NCI-H2227 (cell line): ENCODE measurements at regions not wholly inside any gene's neighbourhood (a gene's known extent, or its start where the extent isn't known, plus 50 kb on each side); places are given as distances from the start of the nearest gene placed in this dataset.
A peak's percentile ranks its signal among the peaks of the same experiment; 100 is the strongest.

Experiments
- DNase-seq: peaks from one replicate; lab custom pipeline; 2025; ENCODE audit not compliant: unreplicated experiment; lab: John Stamatoyannopoulos, UW

DNA sequence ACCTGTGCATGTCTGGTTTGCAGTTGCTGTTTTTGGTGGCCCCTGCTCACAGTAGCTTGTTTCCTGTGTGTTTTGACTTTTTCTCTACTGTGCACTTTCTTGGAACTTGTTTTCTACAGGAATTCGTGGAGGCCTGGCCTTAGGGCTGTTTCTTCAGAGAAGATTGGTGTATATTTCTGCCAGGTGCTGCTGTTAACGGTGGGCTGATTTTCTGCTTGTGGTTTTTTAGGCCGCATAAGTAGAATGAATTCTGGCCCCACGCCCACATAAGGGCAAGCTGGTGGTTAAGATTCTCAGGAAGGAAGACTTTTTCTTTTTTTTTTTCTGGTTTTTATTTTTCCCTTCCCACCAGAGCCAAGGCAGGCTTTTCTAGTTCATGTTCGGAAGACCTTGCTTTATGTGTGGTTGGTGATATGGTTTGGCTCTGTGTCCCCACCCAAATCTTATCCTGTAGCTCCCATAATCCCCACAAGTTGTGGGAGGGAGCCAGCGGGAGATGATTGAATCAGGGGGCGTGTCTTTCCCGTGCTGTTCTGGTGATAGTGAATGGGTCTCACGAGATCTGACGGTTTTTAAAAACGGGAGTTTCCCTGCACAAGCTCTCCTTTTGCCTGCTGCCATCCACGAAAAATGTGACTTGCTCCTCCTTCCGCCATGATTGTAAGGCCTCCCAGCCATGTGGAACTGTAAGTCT, 71.5 kb upstream of the DISP3 start:
- DNase-seq, result no peak

DNA sequence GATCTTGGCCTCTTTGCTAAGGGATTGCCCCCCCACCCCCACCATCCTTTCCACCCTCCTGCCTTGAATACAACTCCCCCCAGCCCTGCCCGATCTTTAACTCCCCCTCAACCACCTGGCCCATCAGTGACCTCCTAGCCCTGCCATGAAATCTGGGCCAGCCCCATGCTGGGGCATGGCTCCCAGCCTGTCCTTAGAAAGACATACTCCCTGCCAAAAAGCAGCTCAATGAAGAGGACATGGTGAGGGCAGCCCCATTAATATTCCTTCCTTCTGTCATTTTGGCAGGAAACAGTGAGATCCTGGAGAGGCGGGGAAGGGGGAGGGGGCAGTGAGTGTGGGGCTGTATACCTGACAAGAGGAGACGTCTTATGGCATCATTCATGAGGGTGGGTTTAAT, 66.8 kb upstream of the DISP3 start:
- DNase-seq, result no peak

DNA sequence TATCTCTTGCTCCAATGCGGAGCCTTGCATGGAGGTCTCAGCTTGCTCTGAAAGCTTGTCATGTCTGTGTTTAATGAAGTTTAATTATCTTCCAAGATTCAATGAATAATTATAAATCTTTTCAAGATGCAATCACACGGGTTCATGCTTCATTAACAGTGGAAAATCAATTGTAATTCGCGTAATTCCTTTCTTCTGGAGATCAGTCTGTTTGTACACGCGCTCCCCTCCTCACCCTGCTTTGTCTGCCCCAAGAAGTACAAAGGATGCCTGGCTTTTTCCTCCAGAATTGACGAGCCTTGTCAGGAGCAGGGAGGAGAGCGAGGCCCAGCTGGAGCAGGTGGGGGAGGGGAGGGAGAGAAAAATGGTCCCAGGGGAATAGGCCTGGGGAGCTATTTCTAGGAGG, 65.0 kb upstream of the DISP3 start:
- DNase-seq, result peak; percentile 73

DNA sequence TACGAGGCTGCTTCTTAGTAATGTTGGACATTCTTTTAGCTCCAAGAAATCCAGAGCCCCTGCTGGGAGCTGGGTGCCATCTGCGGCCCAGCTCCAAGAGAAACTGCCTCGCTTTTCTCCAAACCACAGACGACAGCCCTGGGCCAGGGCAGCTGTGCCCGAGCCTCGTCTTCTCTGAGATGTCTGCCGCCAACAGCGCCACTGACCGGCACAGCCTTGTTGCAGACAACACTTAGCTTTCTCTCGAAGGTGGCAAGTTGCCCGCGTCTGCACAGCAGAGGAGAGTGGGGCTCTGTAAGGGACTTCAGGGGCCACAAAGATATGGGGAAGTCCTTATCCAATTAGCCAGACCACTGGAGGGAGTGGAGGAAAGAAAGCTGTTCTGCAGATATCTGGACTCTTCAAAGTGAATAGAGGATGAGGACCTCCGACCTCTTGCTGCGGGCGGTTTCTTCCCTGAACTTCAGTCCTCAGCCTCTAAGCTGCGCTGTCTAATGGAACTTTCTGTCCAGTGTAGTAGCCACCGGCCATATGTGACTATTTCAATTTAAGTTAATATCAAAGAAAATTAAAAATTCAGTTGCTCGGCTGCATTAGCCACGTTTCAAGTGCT, 63.9 kb upstream of the DISP3 start:
- no peak for DNase-seq

DNA sequence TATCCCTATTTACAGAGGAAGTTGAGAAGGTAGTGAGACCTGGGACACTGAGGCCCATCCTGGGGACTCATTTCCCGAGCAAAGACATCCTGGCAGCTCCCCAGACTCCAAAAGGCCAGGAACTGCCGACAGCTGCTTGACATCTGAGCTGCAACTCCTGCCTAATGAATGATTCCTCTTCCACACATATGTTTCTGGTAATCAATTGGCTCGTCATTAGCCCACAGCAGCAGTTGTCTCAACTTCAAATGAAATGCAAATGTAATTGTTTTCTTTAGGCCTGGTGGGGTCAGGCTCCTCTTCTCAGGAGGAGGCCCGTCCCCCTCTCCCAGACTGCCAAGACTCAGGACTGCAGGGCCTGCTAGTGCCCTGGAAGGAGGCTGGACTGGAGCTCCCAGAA, 61.8 kb upstream of the DISP3 start:
- no peak for DNase-seq

DNA sequence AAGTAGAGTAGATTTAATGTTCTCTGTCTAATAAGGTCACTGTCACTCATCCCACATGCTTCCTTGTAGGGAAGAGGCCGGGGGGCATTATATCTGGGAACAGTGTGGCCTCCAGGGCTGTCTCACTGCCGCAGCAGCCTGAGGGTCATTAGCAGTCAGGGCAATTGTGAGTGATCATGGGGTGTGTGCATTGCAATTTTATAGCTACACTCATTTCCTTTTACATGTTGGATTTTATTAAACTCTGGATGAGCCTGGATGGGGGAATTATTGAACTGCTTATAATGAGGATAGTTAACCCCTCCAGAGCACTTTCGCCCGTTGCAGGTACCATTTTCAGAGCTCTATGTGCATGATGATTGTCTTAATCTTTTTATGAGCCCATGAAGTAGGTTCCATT, 60.9 kb upstream of the DISP3 start:
- DNase-seq, result no peak

DNA sequence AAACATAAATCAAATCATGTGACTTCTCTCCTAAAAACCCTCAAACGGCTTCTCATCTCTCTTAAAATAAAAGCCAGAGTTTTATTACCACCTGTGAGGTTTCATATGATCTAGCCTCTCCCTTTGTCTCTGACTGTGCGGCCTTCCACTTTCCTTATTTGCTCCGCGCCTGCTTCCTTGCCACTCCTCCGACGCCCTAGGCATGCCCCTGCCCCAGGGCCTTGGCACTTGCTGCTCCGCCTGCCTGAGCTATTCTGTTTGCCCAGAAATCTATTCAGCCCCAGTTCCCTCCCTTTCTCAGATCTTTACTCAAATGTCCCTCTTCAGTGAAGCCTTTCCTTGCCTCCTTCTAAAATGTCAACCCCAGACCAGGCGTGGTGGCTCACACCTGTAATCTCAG, 57.5 kb upstream of the DISP3 start:
- DNase-seq, result no peak

DNA sequence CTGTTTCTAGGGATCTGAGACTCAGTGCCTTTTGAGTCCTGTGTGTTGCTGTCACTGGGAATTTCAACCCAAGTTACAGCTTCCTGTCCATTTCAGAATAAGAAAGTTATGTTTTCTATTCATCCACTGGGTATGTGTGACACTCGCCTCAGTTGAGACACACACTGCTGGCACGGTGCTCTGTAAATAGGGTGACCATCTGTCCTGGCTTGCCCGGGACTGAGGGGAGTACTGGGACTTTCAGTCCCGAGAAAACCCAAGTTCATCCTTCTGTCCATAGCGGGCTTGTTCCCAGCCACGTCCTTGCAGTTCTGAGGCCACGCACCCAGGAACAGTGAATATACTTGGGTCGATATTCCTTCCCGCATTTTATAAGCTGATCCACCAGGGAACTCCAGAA, 56.3 kb upstream of the DISP3 start:
- DNase-seq, result no peak

DNA sequence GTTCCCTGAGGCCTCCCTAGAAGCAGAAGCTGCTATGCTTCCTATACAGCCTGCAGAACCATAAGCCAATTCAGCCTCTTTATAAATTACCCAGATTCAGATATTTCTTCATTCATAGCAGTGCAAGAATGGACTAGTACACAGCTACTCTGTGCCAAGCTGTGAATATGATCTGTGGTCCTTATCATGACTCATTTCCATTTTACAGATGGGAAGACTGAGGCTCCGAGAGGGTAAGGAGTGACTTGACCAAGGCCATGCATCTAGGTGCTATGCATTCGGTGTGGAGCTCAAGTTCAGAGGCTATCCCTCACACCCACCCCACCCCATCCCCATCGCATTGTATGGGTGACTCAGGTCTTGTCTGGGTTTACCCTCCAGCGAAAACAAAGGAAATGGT, 52.3 kb upstream of the DISP3 start:
- DNase-seq, result no peak

DNA sequence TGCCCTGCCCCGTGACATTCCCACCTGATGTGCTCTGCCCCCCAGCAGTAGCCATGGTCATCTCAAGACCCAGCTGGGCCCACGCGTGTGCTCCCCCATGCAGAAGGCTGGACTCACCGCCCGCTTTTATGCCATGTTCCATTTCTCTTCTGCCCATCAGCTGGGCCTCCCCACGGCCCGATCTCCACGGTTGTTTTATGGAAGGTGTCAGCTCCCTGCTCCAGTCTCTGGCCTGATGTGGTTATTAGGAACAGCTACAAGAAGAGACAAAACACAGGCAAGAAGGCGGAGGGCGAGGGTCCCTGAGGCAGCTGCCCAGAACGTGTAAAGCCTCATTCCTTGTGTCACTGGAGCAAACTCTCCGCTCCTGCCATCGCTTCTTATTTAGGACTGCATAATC, 50.2 kb upstream of the DISP3 start:
- no peak for DNase-seq
